ENCODE measurements at regions not wholly inside any gene's neighbourhood (a gene's known extent, or its start where the extent isn't known, plus 50 kb on each side); places are given as distances from the start of the nearest gene placed in this dataset.
"Not testable (repeated sequence)": the region's sequence is repeated elsewhere in the genome, so short reads cannot be mapped to it uniquely, and the experiment has no call there.

- POLR2A ChIA-PET, result no interaction called here
These were observed 168.4 kb upstream of the SMARCAD1 start for GRCh38 chr4:94039226-94039625.

GRCh38 chr4:94044471-94044870 is 163.2 kb upstream of the SMARCAD1 start:
- CTCF ChIA-PET, result interaction anchor here (0.6 kb wide), 1 partner anchor 83 kb away, joined by 3 read pairs; no protein-coding TSS in a partner anchor
- POLR2A ChIA-PET; DNase-seq (ENCODE audit: extremely low spot score): not testable (repeated sequence)

More at GRCh38 chr4:94039226-94039625, 168.4 kb upstream of the SMARCAD1 start:
- CTCF ChIA-PET, result no interaction called here
- no peak for DNase-seq (ENCODE audit: extremely low spot score)
- TF ChIP-seq BHLHE40 (IDR thresholded peaks at IDR 0.05; ENCODE audit: borderline replicate concordance), result no peak

DNA sequence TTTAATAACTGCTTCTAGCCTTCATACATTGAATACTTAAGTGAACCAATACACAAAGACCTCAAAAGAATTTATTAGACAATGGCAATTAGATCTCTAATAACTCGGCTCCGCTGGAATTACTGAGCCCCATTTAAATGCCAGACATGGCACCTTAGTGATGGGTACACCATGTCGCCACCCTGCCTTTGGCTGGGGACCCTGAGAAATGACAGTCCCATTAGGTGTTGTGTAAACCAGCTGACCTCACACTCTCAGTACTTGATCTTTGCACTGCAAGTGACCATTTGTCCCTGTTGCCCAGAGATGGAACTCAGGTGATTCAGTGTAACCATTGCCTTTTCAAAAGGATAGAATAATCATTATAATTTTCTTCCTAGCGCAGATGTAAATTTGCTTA is 144.6 kb upstream of the SMARCAD1 start:
- DNase-seq (ENCODE audit: extremely low spot score), result no peak
- ChIA-PET POLR2A (no interaction called here), CTCF (no interaction called here)
- TF ChIP-seq CTBP1 (IDR thresholded peaks at IDR 0.05; ENCODE audit: borderline replicate concordance), result no peak
- TF ChIP-seq FOXA1 (IDR thresholded peaks at IDR 0.05), result no peak
- TF ChIP-seq L3MBTL2 (conservative IDR thresholded peaks at IDR 0.05), result no peak
- TF ChIP-seq PKNOX1 (IDR thresholded peaks at IDR 0.05), result no peak
- TF ChIP-seq FOXM1 (IDR thresholded peaks at IDR 0.05; ENCODE audit: borderline replicate concordance), result no peak
- TF ChIP-seq ELF4 (IDR thresholded peaks at IDR 0.05), result no peak
- no peak for TF ChIP-seq BHLHE40 (IDR thresholded peaks at IDR 0.05; ENCODE audit: borderline replicate concordance)

GRCh38 chr4:94068753-94069719 is 138.6 kb upstream of the SMARCAD1 start:
- ChIA-PET POLR2A (no interaction called here), CTCF (no interaction called here)
- TF ChIP-seq SUZ12 (IDR thresholded peaks at IDR 0.05), result no peak
- no peak for TF ChIP-seq PKNOX1 (IDR thresholded peaks at IDR 0.05)
- no peak for TF ChIP-seq BHLHE40 (IDR thresholded peaks at IDR 0.05; ENCODE audit: borderline replicate concordance)
- no peak for TF ChIP-seq NFRKB (IDR thresholded peaks at IDR 0.05)
- TF ChIP-seq L3MBTL2 (conservative IDR thresholded peaks at IDR 0.05), result no peak
- TF ChIP-seq LEF1 (IDR thresholded peaks at IDR 0.05; ENCODE audit: borderline replicate concordance), result no peak
- no peak for TF ChIP-seq ZNF384 (IDR thresholded peaks at IDR 0.05)
- TF ChIP-seq FOXM1 (IDR thresholded peaks at IDR 0.05; ENCODE audit: borderline replicate concordance), result no peak
- no peak for TF ChIP-seq FOXA1 (IDR thresholded peaks at IDR 0.05)
- TF ChIP-seq CTBP1 (IDR thresholded peaks at IDR 0.05; ENCODE audit: borderline replicate concordance), result no peak
- TF ChIP-seq SP1 (IDR thresholded peaks at IDR 0.05), result no peak
- no peak for TF ChIP-seq HDGF (IDR thresholded peaks at IDR 0.05; ENCODE audit: borderline replicate concordance)
- TF ChIP-seq TARDBP (IDR thresholded peaks at IDR 0.05), result no peak
- no peak for TF ChIP-seq ELF4 (IDR thresholded peaks at IDR 0.05)
- no peak for TF ChIP-seq FOXK2 (IDR thresholded peaks at IDR 0.05)
- TF ChIP-seq ARNT (IDR thresholded peaks at IDR 0.05), result no peak
- no peak for DNase-seq (ENCODE audit: extremely low spot score)

DNA sequence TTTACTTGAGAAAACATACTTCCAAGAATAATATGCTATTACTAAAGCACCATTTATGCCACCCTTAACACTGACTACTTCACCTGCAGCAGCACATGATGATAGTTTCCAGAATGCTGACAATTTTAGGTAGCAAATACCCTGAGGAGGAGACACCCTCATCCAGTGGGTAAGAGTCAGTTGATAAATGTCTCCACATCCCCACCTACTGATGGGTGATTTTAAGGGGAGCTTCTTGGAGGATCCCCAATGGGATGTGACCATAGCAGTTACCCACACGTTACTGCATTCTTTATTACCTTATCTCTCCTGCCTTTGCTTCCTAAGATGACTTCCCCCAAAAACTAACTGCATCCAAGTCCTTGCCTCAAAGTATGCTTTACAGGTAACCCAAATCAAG is 131.2 kb upstream of the SMARCAD1 start:
- ChIA-PET POLR2A (no interaction called here), CTCF (no interaction called here)
- no peak for DNase-seq (ENCODE audit: extremely low spot score)

GRCh38 chr4:94084155-94084554 is 123.5 kb upstream of the SMARCAD1 start:
- no peak for TF ChIP-seq L3MBTL2 (conservative IDR thresholded peaks at IDR 0.05)
- TF ChIP-seq FOXA1 (IDR thresholded peaks at IDR 0.05), result no peak
- TF ChIP-seq ARNT (IDR thresholded peaks at IDR 0.05), result no peak
- no peak for TF ChIP-seq HDGF (IDR thresholded peaks at IDR 0.05; ENCODE audit: borderline replicate concordance)
- no peak for TF ChIP-seq FOXM1 (IDR thresholded peaks at IDR 0.05; ENCODE audit: borderline replicate concordance)
- no peak for TF ChIP-seq LEF1 (IDR thresholded peaks at IDR 0.05; ENCODE audit: borderline replicate concordance)
- no peak for TF ChIP-seq ZNF384 (IDR thresholded peaks at IDR 0.05)
- TF ChIP-seq PKNOX1 (IDR thresholded peaks at IDR 0.05), result no peak
- TF ChIP-seq ELF4 (IDR thresholded peaks at IDR 0.05), result no peak
- TF ChIP-seq CTBP1 (IDR thresholded peaks at IDR 0.05; ENCODE audit: borderline replicate concordance), result no peak
- no peak for TF ChIP-seq SUZ12 (IDR thresholded peaks at IDR 0.05)
- no peak for TF ChIP-seq TARDBP (IDR thresholded peaks at IDR 0.05)
- TF ChIP-seq SP1 (IDR thresholded peaks at IDR 0.05), result no peak
- no peak for TF ChIP-seq BHLHE40 (IDR thresholded peaks at IDR 0.05; ENCODE audit: borderline replicate concordance)
- TF ChIP-seq NFRKB (IDR thresholded peaks at IDR 0.05), result no peak
- no peak for TF ChIP-seq FOXK2 (IDR thresholded peaks at IDR 0.05)
- CTCF ChIA-PET, result no interaction called here
- no peak for DNase-seq (ENCODE audit: extremely low spot score)
- POLR2A ChIA-PET, result no interaction called here

More for the DNA sequence above, 131.2 kb upstream of the SMARCAD1 start:
- TF ChIP-seq FOXA1 (IDR thresholded peaks at IDR 0.05), result no peak
- TF ChIP-seq LEF1 (IDR thresholded peaks at IDR 0.05; ENCODE audit: borderline replicate concordance), result no peak
- no peak for TF ChIP-seq ZNF384 (IDR thresholded peaks at IDR 0.05)
- TF ChIP-seq FOXM1 (IDR thresholded peaks at IDR 0.05; ENCODE audit: borderline replicate concordance), result no peak
- TF ChIP-seq FOXK2 (IDR thresholded peaks at IDR 0.05), result no peak
- no peak for TF ChIP-seq PKNOX1 (IDR thresholded peaks at IDR 0.05)
- no peak for TF ChIP-seq HDGF (IDR thresholded peaks at IDR 0.05; ENCODE audit: borderline replicate concordance)
- no peak for TF ChIP-seq ELF4 (IDR thresholded peaks at IDR 0.05)
- TF ChIP-seq CTBP1 (IDR thresholded peaks at IDR 0.05; ENCODE audit: borderline replicate concordance), result no peak
- no peak for TF ChIP-seq NFRKB (IDR thresholded peaks at IDR 0.05)
- TF ChIP-seq SP1 (IDR thresholded peaks at IDR 0.05), result no peak
- no peak for TF ChIP-seq SUZ12 (IDR thresholded peaks at IDR 0.05)
- no peak for TF ChIP-seq BHLHE40 (IDR thresholded peaks at IDR 0.05; ENCODE audit: borderline replicate concordance)
- TF ChIP-seq ARNT (IDR thresholded peaks at IDR 0.05), result no peak
- TF ChIP-seq L3MBTL2 (conservative IDR thresholded peaks at IDR 0.05), result no peak
- TF ChIP-seq TARDBP (IDR thresholded peaks at IDR 0.05), result no peak

- DNase-seq (ENCODE audit: extremely low spot score); CTCF ChIA-PET; POLR2A ChIA-PET: not testable (repeated sequence)
These were observed 108.5 kb upstream of the SMARCAD1 start for GRCh38 chr4:94099141-94099540.
